GM21825 (cell line): ENCODE measurements at regions not wholly inside any gene's neighbourhood (a gene's known extent, or its start where the extent isn't known, plus 50 kb on each side); places are given as distances from the start of the nearest gene placed in this dataset.

ENCODE experiments used
- ATAC-seq: cut with Tn5 transposase; IDR thresholded peaks from one replicate; pipeline ENCODE4 v1.9.1; 2021; ENCODE audit warnings: mild to moderate bottlenecking, moderate library complexity; ENCODE audit not compliant: unreplicated experiment

DNA sequence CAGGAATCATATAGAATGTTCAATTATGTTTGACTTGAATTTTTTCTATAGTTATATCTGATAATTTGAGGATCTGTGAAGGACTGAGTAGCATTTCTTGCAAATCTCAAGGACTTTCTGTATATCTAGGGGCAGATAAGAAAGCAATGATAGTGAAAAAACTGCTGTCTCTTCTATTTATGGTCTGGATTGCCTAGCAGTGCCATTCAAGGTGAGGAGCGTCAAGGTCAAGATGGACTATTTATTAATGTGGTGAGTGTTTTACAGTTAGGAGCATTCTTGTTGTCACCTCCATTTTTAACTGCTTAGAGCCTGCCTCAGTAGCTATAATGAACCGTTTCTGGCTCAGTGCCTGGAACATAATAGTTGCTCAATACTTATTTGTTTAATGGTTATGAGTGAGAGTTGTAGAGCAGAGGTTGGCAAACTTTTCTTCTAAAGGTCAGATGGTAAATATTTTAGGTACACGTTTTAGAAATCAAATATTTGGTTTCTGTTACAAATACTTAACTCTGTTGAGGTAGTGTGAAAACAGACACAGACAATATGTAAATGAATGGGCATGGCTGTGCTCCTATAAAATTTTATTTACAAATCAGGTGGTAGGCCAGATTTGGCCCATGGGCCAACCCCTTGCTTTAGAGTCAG, 523.2 kb upstream of the IGFBP7 start:
- ATAC-seq: no peak

DNA sequence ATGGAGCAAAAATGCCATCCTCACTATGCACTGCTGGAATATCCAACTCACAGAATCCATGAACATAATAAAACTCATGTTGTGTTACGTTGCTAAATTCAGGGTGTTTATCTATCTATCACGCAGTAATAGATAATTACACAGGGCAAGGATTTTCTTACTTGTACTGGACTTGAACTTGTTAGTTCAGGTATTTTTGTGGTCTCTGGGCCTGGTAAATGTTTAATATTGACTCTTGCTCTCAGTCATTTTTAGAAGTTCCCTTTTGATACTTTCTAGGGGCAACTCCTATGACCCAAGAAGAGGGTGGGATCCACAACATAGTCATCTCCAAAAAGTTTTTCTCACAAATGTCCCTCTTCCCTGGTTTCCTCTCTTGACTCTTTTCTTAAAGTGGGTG, 522.4 kb upstream of the IGFBP7 start:
- no peak for ATAC-seq

GRCh38 chr4:57631147-57631546, 521.0 kb upstream of the IGFBP7 start:
- no peak for ATAC-seq

DNA sequence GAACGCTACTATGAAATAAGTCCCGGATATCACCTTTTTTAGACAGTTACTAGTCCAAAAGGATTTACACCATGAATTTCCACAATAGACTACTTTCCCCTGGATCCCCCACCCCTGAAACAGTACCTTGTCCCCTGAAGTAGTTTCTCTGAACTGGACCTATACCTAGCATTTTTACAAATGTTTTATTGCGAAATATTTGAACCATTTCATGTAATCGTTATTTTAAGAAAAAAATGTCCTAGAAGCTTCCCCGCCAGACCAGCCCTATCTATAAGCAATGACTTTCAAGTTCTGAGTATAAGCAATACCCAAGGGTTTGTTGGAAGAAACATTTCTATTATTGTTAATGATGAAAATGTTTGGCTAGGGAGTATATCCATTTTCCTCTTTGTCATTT, 517.8 kb upstream of the IGFBP7 start:
- ATAC-seq: no peak

DNA sequence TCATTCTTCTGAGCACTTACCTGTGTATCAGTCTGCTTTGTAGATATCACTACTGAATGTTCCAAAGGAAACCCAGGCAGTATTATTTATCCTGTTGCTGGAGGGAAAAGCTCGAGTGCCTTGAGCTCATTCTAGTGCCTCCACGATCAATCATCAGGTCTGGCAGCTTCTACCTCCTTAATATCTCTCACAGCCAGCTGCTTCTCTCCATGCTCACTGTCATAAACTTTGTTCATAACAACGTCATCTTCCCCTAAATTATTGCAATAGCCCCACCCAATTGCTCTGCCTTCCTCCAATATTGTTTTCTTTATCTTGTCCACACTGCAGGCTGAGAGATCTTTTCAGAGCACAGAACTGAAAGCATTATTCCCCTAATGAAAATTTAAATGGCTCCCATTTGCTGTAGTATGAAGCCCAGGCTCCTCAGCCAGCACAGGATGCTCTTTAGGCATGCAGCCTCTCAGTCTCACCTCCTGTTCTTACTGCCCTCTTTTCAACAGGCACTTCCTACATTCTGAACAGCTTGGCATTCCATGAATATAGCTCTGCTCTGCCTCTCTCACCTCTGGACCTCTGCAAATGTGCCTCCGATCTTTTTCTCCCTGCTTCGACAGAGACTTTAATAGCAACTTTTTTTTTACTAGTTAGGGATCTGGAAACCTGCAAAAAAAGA, 504.2 kb upstream of the IGFBP7 start:
- ATAC-seq: no peak

- no peak for ATAC-seq
Measured at GRCh38 chr4:57612279-57612678, 502.1 kb upstream of the IGFBP7 start.

DNA sequence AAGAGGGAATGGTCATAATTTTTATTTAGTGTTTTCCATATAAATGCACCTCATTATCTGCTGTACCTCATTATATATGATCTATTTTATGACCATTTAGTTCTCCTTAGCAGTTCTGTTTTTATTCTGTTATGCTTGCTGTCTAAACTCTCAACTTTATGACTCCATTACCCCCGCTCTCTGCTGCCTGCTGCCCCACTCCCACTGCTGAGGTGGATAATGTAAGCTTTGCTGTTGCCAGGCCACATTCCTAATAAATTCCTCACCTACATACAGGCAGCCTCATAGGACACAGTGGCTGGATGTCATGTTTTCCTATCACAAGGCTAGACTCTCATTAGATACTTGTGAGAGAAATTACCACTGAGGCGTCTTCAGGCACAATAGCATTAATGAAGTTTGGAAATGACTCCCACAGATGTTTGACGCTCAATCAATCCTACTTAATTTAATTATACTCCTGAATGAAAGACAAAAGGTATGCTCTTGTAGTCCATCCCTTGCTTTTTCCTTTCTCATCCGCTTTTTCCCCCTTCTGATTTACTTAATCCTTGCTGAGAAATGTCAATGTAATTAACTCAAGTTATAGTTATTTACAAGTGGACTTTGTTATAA, 497.5 kb upstream of the IGFBP7 start:
- no peak for ATAC-seq

GRCh38 chr4:57605376-57605775, 495.2 kb upstream of the IGFBP7 start:
- no peak for ATAC-seq

- no peak for ATAC-seq
Measured at GRCh38 chr4:57602141-57602540, 492.0 kb upstream of the IGFBP7 start.

DNA sequence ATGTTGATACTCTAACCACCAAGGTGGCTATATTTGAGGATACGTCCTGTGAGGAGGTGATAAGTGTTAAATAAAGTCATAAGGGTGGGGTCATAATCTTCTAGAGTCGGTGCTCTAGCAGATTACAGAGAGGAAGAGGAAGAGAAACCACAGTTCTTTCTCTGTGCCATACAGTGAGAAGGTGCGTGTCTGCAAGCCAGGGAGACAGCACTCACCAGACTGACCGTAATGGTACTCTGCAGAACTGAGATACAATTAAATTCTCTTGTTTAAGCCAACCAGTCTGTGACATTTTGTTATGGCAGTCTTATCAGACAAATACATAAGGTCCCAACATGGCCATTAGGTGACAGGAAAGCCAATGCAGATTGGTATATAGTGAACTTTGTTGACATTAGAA, 480.9 kb upstream of the IGFBP7 start:
- ATAC-seq: no peak

- no peak for ATAC-seq
Measured at GRCh38 chr4:57588557-57588956, 478.4 kb upstream of the IGFBP7 start.

DNA sequence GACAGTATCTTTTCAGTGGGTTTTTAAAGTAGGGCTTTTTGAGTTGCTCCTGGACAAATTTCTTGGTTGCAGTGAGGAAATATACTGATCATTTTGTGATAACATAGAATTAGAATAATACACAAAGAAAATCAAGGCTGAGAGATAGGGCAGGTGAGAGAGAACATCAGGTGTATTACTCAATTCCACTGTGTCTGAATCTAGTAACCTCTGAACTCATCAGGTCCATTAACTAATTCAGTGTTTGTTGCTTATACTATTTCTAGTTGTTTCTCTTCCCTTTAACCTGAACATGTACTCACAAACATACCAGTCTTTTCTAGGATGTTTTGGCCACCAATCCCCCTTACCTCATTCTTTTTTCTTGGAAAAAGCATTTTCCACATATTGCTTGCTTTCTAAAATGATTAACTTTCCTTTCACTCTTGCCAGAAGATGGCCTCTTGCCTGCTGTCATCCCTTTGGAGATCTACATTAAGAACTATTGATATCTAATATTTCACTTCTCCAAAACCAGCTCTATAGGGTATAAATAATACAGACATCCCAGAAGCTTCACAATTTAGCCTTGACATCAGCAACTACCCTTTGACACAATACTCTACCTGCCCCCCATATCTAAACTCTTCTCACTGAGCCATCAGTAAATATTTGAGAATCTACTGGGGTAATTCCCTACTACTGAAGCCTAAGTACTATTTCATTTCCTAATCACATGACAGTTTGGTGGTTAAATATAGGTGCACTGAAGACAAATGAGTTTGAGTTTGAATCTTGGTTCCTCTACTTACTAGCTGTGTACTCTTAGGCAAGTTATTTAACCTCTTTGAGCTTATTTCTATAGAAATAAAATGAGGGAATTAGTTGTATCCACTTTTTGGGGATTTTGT, 470.8 kb upstream of the IGFBP7 start:
- ATAC-seq: no peak

DNA sequence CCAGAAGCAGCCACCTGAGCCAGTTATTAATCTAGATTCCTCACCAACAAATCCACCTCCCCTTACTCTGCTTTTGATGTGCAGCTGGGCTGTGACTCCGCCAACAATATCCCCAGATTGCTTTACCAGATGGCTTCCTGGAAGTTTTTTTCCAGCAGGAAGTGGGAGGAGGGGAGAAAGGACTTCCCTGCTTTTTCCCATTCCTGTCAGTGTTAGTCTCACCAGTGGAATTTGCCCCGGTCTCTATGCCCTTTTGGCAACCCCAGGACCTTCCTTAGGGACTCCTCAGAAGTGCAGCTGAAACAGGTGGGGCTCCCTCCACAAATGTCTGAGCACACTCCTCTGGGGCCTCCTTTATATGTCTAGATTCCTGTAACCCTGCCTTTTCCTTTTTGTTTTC, 465.2 kb upstream of the IGFBP7 start:
- no peak for ATAC-seq

DNA sequence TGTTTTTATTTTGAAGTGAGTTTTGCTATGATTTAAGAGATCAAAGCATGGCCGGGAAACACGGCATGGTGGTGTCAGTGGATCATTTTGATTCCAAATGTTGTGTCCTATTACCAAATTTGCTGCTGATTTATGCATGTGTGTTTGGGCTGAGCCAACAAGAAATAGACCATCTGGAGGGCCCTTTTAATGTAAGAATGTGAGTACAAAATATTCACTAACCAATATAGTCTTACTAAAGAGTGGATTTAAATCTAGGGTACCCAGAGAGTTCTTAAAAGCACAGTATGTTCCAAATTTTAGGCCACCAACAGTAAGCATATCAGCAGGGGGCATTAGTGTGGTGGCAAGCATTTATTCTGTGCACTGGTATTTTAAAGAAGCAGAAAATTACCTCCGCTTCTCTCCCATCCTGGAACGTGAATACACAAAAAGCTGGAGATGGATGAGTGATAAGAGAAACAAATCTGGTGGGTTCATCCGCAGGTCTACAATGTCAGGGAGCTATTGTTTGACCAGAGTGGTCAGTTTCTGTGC, 444.4 kb upstream of the IGFBP7 start:
- no peak for ATAC-seq

DNA sequence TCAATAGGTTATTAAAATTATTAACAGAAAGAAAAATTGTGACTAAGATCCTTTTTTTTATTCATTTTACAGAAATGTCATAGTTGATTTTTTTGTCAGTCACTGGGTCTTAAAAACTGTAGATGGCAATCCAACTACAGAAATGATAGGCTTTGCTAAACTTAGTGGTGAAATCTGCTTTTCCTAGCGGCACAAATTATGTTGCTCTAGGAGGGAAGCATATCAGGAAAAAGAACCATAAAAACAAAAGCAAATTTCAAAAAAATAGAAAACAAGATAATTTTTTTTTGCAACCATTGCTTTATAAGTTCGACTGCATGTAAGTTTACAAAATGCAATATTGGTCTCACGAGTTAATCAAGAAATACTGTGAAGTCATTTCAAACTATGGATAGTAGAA, 443.5 kb upstream of the IGFBP7 start:
- ATAC-seq: no peak

DNA sequence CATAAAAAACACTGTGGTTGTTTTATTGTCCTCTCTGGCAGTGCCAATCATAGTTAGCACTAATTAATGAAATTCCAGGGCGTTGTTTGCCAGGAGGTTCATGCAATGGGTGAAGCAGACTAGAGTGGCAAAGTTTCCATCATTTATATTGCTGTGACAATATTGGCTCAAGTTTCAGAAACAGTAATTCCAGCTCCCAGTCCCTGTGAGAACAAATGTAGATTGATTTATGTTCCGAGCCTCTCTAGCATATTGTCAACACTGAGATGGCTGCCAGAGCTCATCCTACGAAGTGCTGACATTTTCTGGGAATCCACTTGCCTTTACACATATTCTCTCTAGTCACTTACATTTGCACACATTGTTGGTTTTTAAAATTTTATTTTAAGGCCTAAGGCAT, 440.0 kb upstream of the IGFBP7 start:
- no peak for ATAC-seq

- no peak for ATAC-seq
Measured at GRCh38 chr4:57548856-57549255, 438.7 kb upstream of the IGFBP7 start.

- ATAC-seq: no peak
Measured at GRCh38 chr4:57544811-57545654, 434.8 kb upstream of the IGFBP7 start.

GRCh38 chr4:57504797-57505530, 394.8 kb upstream of the IGFBP7 start:
- ATAC-seq: no peak

- no peak for ATAC-seq
Measured at GRCh38 chr4:57504139-57504538, 394.0 kb upstream of the IGFBP7 start.
